ENCODE measurements at regions not wholly inside any gene's neighbourhood (a gene's known extent, or its start where the extent isn't known, plus 50 kb on each side); places are given as distances from the start of the nearest gene placed in this dataset.

GRCh38 chr2:106982350-106982749 lies 96.4 kb upstream of the ST6GAL2 start:
- FAIRE-seq: no peak

GRCh38 chr2:106983305-106983704 lies 97.3 kb upstream of the ST6GAL2 start:
- no peak for FAIRE-seq

- no peak for FAIRE-seq
These were observed 102.4 kb upstream of the ST6GAL2 start for GRCh38 chr2:106988361-106988760.

GRCh38 chr2:106990297-106990696 lies 104.3 kb upstream of the ST6GAL2 start:
- FAIRE-seq: no peak

- FAIRE-seq: no peak
These were observed 105.9 kb upstream of the ST6GAL2 start for GRCh38 chr2:106991866-106992265.

- FAIRE-seq: no peak
These were observed 109.6 kb upstream of the ST6GAL2 start for GRCh38 chr2:106995556-106995955.

- no peak for FAIRE-seq
These were observed 110.3 kb upstream of the ST6GAL2 start for GRCh38 chr2:106996171-106996769.

- no peak for FAIRE-seq
These were observed 111.2 kb upstream of the ST6GAL2 start for GRCh38 chr2:106997204-106997603.

GRCh38 chr2:107001062-107001461 lies 115.1 kb upstream of the ST6GAL2 start:
- FAIRE-seq: no peak

- FAIRE-seq: no peak
These were observed 115.6 kb upstream of the ST6GAL2 start for GRCh38 chr2:107001551-107001950.

GRCh38 chr2:107001964-107002696 lies 116.2 kb upstream of the ST6GAL2 start:
- FAIRE-seq: no peak

- FAIRE-seq: no peak
These were observed 116.8 kb upstream of the ST6GAL2 start for GRCh38 chr2:107002735-107003134.

- no peak for FAIRE-seq
These were observed 119.9 kb upstream of the ST6GAL2 start for GRCh38 chr2:107005853-107006252.

- FAIRE-seq: no peak
These were observed 120.9 kb upstream of the ST6GAL2 start for GRCh38 chr2:107006836-107007235.

- FAIRE-seq: no peak
These were observed 122.0 kb upstream of the ST6GAL2 start for GRCh38 chr2:107007927-107008326.

- no peak for FAIRE-seq
These were observed 122.9 kb upstream of the ST6GAL2 start for GRCh38 chr2:107008843-107009242.

- no peak for FAIRE-seq
These were observed 123.3 kb upstream of the ST6GAL2 start for GRCh38 chr2:107009275-107009674.

- no peak for FAIRE-seq
These were observed 126.8 kb upstream of the ST6GAL2 start for GRCh38 chr2:107012714-107013306.

GRCh38 chr2:107013884-107014283 lies 127.9 kb upstream of the ST6GAL2 start:
- FAIRE-seq: no peak

- no peak for FAIRE-seq
These were observed 132.4 kb upstream of the ST6GAL2 start for GRCh38 chr2:107018366-107018765.

- no peak for FAIRE-seq
These were observed 134.4 kb upstream of the ST6GAL2 start for GRCh38 chr2:107020392-107020791.

- no peak for FAIRE-seq
These were observed 138.3 kb upstream of the ST6GAL2 start for GRCh38 chr2:107024269-107024668.

GRCh38 chr2:107025291-107025857 lies 139.4 kb upstream of the ST6GAL2 start:
- no peak for FAIRE-seq

GRCh38 chr2:107025869-107026380 lies 140.0 kb upstream of the ST6GAL2 start:
- no peak for FAIRE-seq
